Body of pancreas (tissue), 4 donors: ENCODE measurements at regions not wholly inside any gene's neighbourhood (a gene's known extent, or its start where the extent isn't known, plus 50 kb on each side); places are given as distances from the start of the nearest gene placed in this dataset.

Experiments used
- ATAC-seq: fragments of 150-250 bp; one replicate; pipeline ENCODE4 v1.9.1; 2016
- DNase-seq, 4 donors: peaks; one replicate each; pipeline ENCODE4 v3.0.0-alpha.2; 2019
- H3K27ac ChIP-seq, 4 donors: fragments of 200-600 bp; sonication (generic); 1 replicate in 3 of 4; 2 replicates in 1 of 4; pipeline versions ENCODE4 v1.5.1 to v1.6.1; 2016 to 2019; ENCODE audit warnings: mild to moderate bottlenecking in 1 of 4, mixed read lengths in 1 of 4, moderate library complexity in 1 of 4
- H3K27me3 ChIP-seq, 2 donors: fragments of 200-600 bp; sonication (generic); one replicate each; pipeline ENCODE4 v1.6.0; 2016; ENCODE audit warnings: mild to moderate bottlenecking in 1 of 2
- H3K36me3 ChIP-seq, 2 donors: fragments of 200-600 bp; sonication (generic); replicated peaks in 1 of 2; 2 replicates each; pipeline ENCODE4 v1.5.1; 2016; ENCODE audit warnings: low read depth in 2 of 2; ENCODE audit not compliant: insufficient read depth in 1 of 2
- H3K4me1 ChIP-seq: fragments of 200-600 bp; sonication (generic); one replicate; pipeline ENCODE4 v1.6.0; 2016
- H3K4me3 ChIP-seq, 2 donors: fragments of 200-600 bp; sonication (generic); 1 replicate in 1 of 2; 2 replicates in 1 of 2; pipeline ENCODE4 v1.5.1; 2016 to 2019
- H3K9me3 ChIP-seq, 3 donors: fragments of 200-600 bp; sonication (generic); 1 replicate in 2 of 3; 2 replicates in 1 of 3; pipeline ENCODE4 v1.5.1; 2016
- POLR2A ChIP-seq, 3 donors: fragments of 450-650 bp; IDR thresholded peaks; one replicate each; pipeline ENCODE4 v1.6.1; 2016; ENCODE audit warnings: antibody characterized with exemption in 3 of 3, mild to moderate bottlenecking in 2 of 3
- whole genome bisulfite sequencing, 2 donors: methylation state at CpG; one replicate each; pipeline ENCODE4 v1.1.5; 2017; 5-methylcytosine and 5-hydroxymethylcytosine counted together
- intact Hi-C: fragments of 100-400 bp; cut with DNase I; formaldehyde crosslinking; loops from one replicate; pipeline ENCODE4 v1.15.1; 2023
- TF ChIP-seq, protein P1 (sequence below), 7 experiments: fragments of 450-650 bp in 4 of 7; fragments of 200-600 bp in 3 of 7; sonication (generic) in 3 of 7; IDR thresholded peaks; one replicate each; pipeline ENCODE4 v1.5.1; 2016 to 2019; ENCODE audit warnings: antibody characterized with exemption in 7 of 7

- Histone ChIP-seq H3K4me1 (no peaks in the 10 kb centered on the region), H3K27me3 (no peaks in the 10 kb centered on the region), H3K9me3 (no peaks in the 10 kb centered on the region), H3K4me3 (no peak overlapping the region), H3K27ac (no peak overlapping the region), H3K36me3 (no peaks in the 10 kb centered on the region)
- TF ChIP-seq, protein P1, sequence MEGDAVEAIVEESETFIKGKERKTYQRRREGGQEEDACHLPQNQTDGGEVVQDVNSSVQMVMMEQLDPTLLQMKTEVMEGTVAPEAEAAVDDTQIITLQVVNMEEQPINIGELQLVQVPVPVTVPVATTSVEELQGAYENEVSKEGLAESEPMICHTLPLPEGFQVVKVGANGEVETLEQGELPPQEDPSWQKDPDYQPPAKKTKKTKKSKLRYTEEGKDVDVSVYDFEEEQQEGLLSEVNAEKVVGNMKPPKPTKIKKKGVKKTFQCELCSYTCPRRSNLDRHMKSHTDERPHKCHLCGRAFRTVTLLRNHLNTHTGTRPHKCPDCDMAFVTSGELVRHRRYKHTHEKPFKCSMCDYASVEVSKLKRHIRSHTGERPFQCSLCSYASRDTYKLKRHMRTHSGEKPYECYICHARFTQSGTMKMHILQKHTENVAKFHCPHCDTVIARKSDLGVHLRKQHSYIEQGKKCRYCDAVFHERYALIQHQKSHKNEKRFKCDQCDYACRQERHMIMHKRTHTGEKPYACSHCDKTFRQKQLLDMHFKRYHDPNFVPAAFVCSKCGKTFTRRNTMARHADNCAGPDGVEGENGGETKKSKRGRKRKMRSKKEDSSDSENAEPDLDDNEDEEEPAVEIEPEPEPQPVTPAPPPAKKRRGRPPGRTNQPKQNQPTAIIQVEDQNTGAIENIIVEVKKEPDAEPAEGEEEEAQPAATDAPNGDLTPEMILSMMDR (IDR thresholded peaks at IDR 0.05) = no peak
- no peak for TF ChIP-seq POLR2A (IDR thresholded peaks at IDR 0.05)
- DNase-seq (no peak), ATAC-seq (no peak)
- 50 to 71% methylated on average over 1 of the region's 1 CpG for WGBS, 2 donors
- intact Hi-C loops = no loop called here
These were observed 119.5 kb downstream of the NTMT2 start for GRCh38 chr1:170265234-170265633.

DNA sequence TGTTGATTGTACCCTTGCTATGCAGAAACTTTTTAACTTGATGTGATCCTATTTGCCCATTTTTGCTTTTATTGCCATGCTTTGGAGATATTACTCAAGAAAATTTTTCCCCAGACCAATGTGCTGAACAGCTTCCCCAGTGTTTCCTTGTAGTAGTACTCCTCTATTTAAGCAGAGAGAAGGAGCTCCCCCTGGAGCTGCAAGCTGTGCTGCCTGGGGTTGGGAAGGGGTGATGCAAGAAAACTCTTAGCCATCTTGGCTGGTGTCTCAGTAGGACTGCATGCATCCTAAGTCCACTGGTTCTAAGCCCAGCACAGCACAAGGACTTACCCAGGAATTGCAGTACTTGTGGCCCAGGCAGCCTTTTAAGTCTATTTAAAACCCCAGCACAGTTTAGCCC, 121.6 kb downstream of the NTMT2 start:
- H3K36me3 ChIP-seq = no peaks in the 10 kb centered on the region
- intact Hi-C loops = no loop called here
- ATAC-seq (no peak), DNase-seq (no peak)
- no peaks in the 10 kb centered on the region for H3K27me3 ChIP-seq
- no peak overlapping the region for H3K4me3 ChIP-seq
- TF ChIP-seq POLR2A (IDR thresholded peaks at IDR 0.05) = no peak
- TF ChIP-seq, protein P1 (IDR thresholded peaks at IDR 0.05) = no peak
- H3K4me1 ChIP-seq = no peaks in the 10 kb centered on the region
- no peaks in the 10 kb centered on the region for H3K9me3 ChIP-seq
- no peak overlapping the region for H3K27ac ChIP-seq

DNA sequence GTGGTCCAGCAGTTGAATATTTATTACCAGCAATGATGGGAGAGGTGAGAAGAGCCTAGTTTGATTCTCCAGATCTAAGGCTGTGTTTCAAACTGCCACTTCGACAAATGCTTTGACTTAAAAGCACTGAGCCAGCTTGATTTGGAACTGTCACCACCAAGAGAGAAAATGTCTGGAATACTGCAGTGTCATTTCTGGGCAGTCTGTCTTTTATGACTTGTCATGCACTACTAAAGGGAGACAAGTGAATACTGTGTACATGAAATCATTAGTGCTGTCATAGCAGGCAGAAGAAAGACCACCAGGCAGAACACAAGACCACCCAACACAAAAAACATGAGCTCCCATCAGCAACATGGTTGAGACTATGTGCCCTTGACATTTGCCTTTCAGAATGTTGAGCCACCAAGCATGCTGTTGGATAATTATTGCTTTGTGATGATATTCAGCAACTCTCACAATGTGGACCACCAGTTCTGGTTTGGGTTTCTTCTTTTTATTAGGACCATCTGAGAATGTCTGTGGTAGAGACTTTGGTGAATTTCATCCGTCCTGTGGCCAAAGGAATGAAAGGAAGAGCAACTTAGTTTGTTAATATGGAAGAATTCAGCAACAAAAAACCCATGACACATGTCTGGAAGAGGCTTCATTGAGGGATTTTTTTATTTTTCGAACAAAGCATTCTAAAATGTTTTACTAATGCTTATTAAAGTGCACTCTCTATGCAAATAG, 125.8 kb downstream of the NTMT2 start:
- H3K27me3 ChIP-seq = no peaks in the 10 kb centered on the region
- H3K36me3 ChIP-seq = no peaks in the 10 kb centered on the region
- no peak overlapping the region for H3K4me3 ChIP-seq
- H3K27ac ChIP-seq = no peak overlapping the region
- H3K4me1 ChIP-seq = no peaks in the 10 kb centered on the region
- no peak for TF ChIP-seq POLR2A (IDR thresholded peaks at IDR 0.05)
- ATAC-seq (no peak), DNase-seq (no peak)
- WGBS, 2 donors = 36 to 40% methylated on average over 3 of the region's 3 CpGs
- intact Hi-C loops = no loop called here
- H3K9me3 ChIP-seq = no peaks in the 10 kb centered on the region

DNA sequence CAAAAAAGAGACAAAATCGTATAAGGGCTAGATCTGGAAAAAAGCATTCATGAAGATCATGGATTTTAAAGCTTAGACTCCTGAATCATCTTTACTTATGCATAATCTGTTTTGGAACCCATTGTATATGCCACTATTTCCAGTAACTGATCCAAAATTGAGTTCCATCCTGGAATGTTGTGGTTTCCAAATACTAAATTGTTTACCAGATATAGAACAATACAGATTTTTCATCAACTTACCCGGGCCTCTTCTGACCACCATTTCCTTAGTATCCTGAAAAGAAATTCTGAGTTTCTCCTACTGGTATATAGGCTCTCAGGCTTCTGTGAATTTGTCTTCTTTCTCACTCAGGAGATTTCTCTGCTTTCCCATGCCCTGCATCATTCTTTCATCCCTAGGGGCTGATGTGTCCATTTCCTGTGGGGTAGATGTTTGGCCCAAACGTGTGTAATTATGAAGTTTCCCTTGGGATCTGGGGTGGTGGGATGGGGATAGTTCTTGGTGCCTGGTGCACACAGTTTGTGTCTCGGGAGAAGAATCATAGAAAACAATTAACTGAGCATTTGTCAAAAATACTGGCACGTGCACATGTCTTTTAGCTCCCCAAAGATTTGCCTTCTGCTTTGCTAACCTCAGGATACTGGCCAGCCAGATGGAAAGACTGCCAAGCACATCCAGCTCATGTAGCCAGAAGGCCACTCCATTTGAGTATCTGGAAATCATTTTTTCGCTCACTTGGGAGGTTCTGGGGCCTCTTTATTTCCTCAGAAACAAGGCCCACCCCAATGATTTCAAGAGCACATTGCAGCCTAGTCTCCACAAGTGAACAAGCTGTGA, 127.8 kb downstream of the NTMT2 start:
- peak in 2 of 4 donors; percentile 22 to 29 for DNase-seq
- H3K27ac ChIP-seq = no peak overlapping the region
- no peak for TF ChIP-seq POLR2A (IDR thresholded peaks at IDR 0.05)
- TF ChIP-seq, protein P1 (IDR thresholded peaks at IDR 0.05) = no peak

DNA sequence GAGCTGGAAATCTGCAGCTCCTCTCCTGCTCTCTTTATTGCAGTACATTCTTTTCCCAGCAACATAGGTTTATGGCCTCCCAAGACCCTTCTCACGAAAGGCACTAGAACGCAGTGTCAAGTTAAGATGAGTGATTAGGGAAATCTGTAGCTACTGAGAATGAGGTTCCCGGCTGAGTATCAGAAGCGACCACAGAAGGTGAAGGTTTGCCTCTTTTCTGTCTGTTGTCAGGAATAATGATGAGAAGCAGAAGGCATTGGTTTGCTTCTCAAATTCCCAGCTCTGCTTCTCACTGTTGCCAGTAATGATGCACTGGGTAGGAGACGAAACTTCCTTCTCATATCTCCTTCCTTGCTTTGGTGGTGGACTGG, 128.4 kb downstream of the NTMT2 start:
- H3K27me3 ChIP-seq = no peaks in the 10 kb centered on the region
- ATAC-seq = no peak
- TF ChIP-seq, protein P1 (IDR thresholded peaks at IDR 0.05) = no peak
- TF ChIP-seq POLR2A (IDR thresholded peaks at IDR 0.05) = no peak
- no peaks in the 10 kb centered on the region for H3K36me3 ChIP-seq
- H3K9me3 ChIP-seq = no peaks in the 10 kb centered on the region
- WGBS, 2 donors = 49 to 52% methylated on average over 5 of the region's 5 CpGs
- no peak overlapping the region for H3K27ac ChIP-seq
- DNase-seq = no peak
- H3K4me3 ChIP-seq = no peak overlapping the region
- intact Hi-C loops = no loop called here
- no peaks in the 10 kb centered on the region for H3K4me1 ChIP-seq

More for the DNA sequence above, 127.8 kb downstream of the NTMT2 start:
- Histone ChIP-seq H3K9me3 (no peaks in the 10 kb centered on the region), H3K36me3 (no peaks in the 10 kb centered on the region), H3K4me3 (no peak overlapping the region), H3K27me3 (no peaks in the 10 kb centered on the region), H3K4me1 (no peaks in the 10 kb centered on the region)
- WGBS, 2 donors = 35 to 43% methylated on average over 6 of the region's 6 CpGs
- intact Hi-C loops = no loop called here
- ATAC-seq = no peak
